ENCODE measurements at regions not wholly inside any gene's neighbourhood (a gene's known extent, or its start where the extent isn't known, plus 50 kb on each side); places are given as distances from the start of the nearest gene placed in this dataset.
"Not testable (repeated sequence)": the region's sequence is repeated elsewhere in the genome, so short reads cannot be mapped to it uniquely, and the experiment has no call there.

DNA sequence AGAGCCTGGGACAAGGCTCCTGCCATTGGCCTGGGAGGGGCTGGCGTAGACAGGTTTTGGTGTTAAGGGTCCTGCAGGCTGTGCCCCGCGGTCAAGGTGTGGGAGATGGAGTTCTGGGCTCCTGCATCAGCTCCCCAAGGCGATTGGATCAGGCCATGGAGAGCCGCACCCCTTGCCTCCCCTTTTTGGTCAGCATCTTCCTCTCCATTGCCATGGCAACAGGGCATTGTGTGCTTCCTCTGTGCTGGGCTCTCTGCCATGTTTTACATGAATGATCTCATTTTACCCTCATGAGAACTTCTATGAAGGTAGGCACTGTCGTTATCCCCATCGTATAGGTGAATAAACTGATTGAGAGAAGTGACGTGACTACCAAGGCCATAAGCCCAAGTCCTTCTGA lies 344.3 kb upstream of the CLINT1 start:
- Histone ChIP-seq H3K27ac (no peak overlapping the region), H3K36me3 (no peaks in the 10 kb centered on the region), H3K9me3 (replicated peaks) (no peaks in the 10 kb centered on the region), H3K4me3 (no peak overlapping the region), H3K4me1 (replicated peaks) (no peaks in the 10 kb centered on the region), H3K27me3 (replicated peaks) (no peaks in the 10 kb centered on the region)
- no peak for DNase-seq (ENCODE audit: low read depth in 1 of 2, low spot score in 2 of 2)

DNA sequence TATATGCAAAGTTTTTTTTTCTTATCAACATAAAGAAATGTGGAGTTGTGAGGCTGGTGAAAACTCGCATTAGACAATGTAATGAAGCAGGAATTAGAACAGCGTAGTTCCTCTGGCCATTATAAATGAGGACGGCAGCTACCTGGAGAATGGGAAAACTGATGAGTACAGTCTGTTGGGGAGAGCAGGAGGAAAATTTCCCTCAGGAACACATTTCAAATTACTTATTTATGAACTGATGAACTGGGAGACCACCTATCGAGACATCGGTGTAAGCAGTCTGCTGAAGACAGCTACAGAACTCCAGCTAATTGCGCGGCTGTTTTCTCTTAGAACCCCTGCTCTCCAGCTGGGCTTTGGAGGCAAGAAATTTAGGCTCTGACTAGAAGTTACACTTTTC lies 343.9 kb upstream of the CLINT1 start:
- Histone ChIP-seq H3K4me1 (replicated peaks) (no peaks in the 10 kb centered on the region), H3K27ac (no peak overlapping the region), H3K9me3 (replicated peaks) (no peaks in the 10 kb centered on the region), H3K4me3 (no peak overlapping the region), H3K36me3 (no peaks in the 10 kb centered on the region), H3K27me3 (replicated peaks) (no peaks in the 10 kb centered on the region)
- DNase-seq (ENCODE audit: low read depth in 1 of 2, low spot score in 2 of 2): no peak

DNA sequence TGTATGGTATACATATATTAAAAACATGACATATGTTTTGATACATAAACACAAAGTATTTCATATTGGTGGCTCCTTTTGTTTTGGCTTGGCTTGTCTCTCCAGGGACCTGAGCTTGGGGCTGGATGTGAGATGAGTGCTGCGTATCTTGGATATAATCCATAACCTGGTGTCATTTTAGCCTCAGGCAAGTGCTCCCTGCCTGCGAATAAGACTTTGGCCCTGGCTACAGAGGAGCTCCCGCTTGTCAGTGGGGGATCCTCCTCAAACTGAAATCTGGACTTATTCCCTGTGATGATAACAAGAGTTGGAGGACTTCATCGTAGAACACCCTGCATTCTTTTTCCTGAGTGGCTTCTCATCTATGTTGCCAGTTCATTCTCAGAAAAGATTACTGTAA lies 341.7 kb upstream of the CLINT1 start:
- DNase-seq (ENCODE audit: low read depth in 1 of 2, low spot score in 2 of 2): no peak
- Histone ChIP-seq H3K9me3 (replicated peaks) (no peaks in the 10 kb centered on the region), H3K4me1 (replicated peaks) (no peaks in the 10 kb centered on the region), H3K36me3 (no peaks in the 10 kb centered on the region), H3K27me3 (replicated peaks) (no peaks in the 10 kb centered on the region), H3K27ac (no peak overlapping the region), H3K4me3 (no peak overlapping the region)

DNA sequence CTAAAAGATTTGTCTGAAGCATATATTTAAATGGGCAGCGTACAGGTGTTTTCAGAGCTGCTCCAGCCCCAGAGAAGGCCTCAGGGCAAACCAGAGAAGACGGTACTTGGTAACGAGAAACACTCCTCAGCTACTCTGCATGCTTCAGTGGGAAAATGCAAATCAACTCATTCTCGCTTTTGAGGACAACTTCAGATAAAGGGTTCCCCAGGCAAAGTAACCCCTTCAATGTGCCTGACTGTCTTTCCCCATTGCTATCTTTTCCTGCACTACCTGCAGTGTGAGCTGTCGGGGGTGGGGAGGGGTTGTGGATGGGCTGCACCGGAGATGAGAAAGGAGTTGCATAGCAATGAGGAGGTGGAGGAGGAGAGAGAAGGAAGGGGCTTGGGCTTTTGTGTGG lies 339.7 kb upstream of the CLINT1 start:
- no peaks in the 10 kb centered on the region for H3K4me1 ChIP-seq (replicated peaks)
- H3K27me3 ChIP-seq (replicated peaks): no peaks in the 10 kb centered on the region
- no peaks in the 10 kb centered on the region for H3K9me3 ChIP-seq (replicated peaks)
- DNase-seq (ENCODE audit: low read depth in 1 of 2, low spot score in 2 of 2): no peak
- no peak overlapping the region for H3K4me3 ChIP-seq
- H3K27ac ChIP-seq: no peak overlapping the region
- no peaks in the 10 kb centered on the region for H3K36me3 ChIP-seq

DNA sequence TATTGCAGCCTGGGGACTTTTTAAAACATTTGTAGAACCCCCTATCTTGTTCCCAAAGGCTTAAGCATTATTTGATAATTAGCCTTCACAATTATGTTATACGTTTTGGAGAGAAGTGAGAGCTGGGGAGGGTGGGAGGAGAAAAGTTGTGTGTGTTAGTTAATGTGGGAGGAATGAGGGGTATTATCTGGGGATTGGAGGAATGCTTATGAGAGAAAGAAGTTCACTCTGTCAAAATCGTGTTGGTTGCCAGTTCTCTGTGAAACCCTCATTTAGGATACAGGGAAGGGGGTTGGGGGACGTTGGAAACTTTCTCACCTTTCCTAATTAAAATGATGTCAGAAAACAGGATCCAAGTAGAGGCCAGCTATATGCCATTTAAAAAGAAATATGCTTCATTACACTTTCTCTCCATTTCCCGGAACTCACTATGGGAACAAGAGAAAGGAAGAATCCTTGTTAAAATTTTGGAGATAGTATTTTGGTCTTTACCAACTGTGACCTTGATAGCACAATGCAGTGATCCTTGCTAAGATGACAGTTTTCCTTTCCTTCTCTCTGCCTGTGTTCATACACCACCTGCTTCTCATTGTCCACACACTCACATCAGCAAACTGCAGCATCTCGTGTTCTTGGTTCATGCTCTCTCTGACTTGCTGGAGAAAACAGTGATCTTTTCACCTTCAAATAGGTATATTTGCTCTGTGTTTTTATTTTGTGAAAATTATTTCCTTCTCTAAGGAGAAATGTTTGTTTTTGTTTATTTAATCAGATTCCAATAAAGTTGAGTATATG lies 336.7 kb upstream of the CLINT1 start:
- H3K4me1 ChIP-seq (replicated peaks): no peaks in the 10 kb centered on the region
- no peak overlapping the region for H3K4me3 ChIP-seq
- H3K36me3 ChIP-seq: no peaks in the 10 kb centered on the region
- DNase-seq (ENCODE audit: low read depth in 1 of 2, low spot score in 2 of 2): no peak
- peaks cover 6% of the 10 kb centered on the region; the same call in 1 of the 2 replicates for H3K9me3 ChIP-seq (replicated peaks)
- no peaks in the 10 kb centered on the region for H3K27me3 ChIP-seq (replicated peaks)
- H3K27ac ChIP-seq: no peak overlapping the region

DNA sequence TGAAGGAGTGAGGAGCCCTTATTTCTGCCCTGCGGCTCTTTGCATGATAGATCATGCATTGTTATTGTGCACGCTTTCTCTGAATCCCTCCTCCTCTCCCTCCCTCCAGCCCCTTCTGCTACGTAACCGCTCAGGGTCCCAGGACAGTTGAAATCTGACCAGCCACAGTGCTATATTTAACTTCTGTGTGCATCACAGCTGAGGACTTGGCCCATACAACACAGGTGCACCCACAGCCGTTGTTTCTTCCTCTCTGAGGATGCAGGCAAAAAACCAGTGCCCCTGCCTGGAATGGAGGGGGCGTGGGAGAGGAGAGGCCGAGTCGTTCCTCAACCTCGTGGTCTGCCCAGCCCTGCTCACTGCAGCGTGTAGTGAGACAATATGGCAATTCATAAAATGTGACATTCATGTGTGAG lies 335.6 kb upstream of the CLINT1 start:
- Histone ChIP-seq H3K36me3 (no peaks in the 10 kb centered on the region), H3K4me1 (replicated peaks) (no peaks in the 10 kb centered on the region), H3K27ac (no peak overlapping the region), H3K27me3 (replicated peaks) (no peaks in the 10 kb centered on the region), H3K9me3 (replicated peaks) (peaks cover 6% of the 10 kb centered on the region; the same call in 1 of the 2 replicates), H3K4me3 (no peak overlapping the region)
- no peak for DNase-seq (ENCODE audit: low read depth in 1 of 2, low spot score in 2 of 2)

GRCh38 chr5:158193395-158193794 lies 334.4 kb upstream of the CLINT1 start:
- H3K4me3 ChIP-seq; H3K36me3 ChIP-seq; H3K4me1 ChIP-seq (replicated peaks); H3K9me3 ChIP-seq (replicated peaks); DNase-seq (ENCODE audit: low read depth in 1 of 2, low spot score in 2 of 2); H3K27me3 ChIP-seq (replicated peaks); H3K27ac ChIP-seq: not testable (repeated sequence)

DNA sequence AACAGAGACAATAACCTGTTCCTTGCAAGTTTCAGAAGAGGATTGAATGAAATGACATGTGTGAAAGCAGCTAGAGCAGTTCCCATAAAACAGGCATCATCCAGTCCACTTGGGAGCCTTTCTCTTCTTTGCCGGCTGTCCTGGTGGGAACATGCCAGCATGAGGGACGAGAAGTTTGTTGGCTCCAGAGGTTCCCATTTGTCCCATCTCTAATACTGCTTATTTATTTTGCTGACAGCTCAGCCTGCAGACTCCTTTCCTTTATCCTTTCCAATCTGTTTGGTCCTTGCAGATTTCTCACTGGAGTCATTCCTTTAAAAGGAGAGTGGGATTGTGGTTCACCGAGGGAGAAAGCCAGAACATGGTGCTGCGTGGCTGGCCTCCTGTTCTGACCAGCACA lies 321.5 kb upstream of the CLINT1 start:
- Histone ChIP-seq H3K27me3 (replicated peaks) (no peaks in the 10 kb centered on the region), H3K9me3 (replicated peaks) (no peaks in the 10 kb centered on the region), H3K4me1 (replicated peaks) (peaks cover 14% of the 10 kb centered on the region), H3K36me3 (no peaks in the 10 kb centered on the region), H3K27ac (no peak overlapping the region), H3K4me3 (no peak overlapping the region)
- no peak for DNase-seq (ENCODE audit: low read depth in 1 of 2, low spot score in 2 of 2)

DNA sequence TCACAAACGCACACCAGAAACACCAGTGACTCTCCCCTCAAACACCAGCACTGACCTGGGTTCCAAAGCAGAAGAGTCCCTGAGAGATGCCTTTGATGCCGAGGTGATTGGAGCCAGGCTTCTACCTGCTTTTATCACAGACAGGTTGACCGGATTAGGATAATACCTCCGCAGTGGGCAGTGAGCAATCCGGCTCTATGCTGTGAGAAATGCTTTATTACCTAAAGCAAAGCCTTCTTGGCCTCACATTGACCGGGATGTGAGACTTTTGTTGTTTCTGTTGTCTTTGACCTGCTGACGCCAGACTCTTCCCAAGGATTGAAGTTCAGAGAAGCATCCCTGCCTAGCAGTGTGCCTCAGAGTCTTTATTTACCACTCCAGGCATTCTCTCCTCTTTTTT lies 320.3 kb upstream of the CLINT1 start:
- no peaks in the 10 kb centered on the region for H3K9me3 ChIP-seq (replicated peaks)
- H3K27ac ChIP-seq: no peak overlapping the region
- no peak overlapping the region for H3K4me3 ChIP-seq
- H3K27me3 ChIP-seq (replicated peaks): no peaks in the 10 kb centered on the region
- no peak for DNase-seq (ENCODE audit: low read depth in 1 of 2, low spot score in 2 of 2)
- peaks cover 18% of the 10 kb centered on the region for H3K4me1 ChIP-seq (replicated peaks)
- no peaks in the 10 kb centered on the region for H3K36me3 ChIP-seq

DNA sequence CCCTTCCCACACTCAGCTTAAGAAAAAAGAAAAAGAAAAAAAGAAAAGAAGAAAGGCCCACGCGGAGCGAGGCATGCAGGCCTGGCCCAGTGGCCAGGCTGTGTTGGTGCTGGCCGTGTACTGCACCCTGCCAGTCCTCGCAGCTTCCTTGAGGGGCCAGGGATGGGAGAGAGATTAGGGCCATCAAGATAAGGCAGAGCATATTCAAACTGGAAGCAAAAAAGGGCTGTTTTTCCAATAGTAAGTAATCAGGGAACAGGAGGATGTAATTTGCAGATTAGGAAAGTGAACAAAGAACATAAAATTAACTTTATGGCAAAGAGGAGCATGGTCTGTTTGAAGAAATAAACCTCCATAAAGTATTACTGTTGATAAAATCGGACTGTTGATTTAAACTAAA lies 319.6 kb upstream of the CLINT1 start:
- Histone ChIP-seq H3K36me3 (no peaks in the 10 kb centered on the region), H3K9me3 (replicated peaks) (no peaks in the 10 kb centered on the region), H3K27ac (no peak overlapping the region), H3K27me3 (replicated peaks) (no peaks in the 10 kb centered on the region), H3K4me3 (no peak overlapping the region), H3K4me1 (replicated peaks) (peaks cover 18% of the 10 kb centered on the region)
- no peak for DNase-seq (ENCODE audit: low read depth in 1 of 2, low spot score in 2 of 2)

DNA sequence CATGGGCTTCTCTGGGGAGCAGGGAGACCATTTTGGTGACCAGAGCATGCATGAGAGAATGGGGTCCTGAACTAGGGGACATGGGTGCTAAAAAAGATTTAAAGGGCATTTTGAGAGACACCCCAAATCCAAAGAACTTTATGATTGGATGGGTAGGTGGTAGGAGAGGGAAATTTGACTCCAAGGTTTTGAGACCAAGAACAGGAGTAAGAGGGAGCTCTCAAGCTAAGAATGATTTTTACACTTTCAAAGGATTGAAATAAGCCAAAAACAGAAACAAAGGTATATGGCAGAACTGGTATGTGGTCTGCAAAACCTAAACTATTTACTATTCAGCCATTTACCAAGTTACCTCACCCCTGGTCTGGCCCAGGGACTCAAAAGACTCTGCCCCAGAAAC lies 318.2 kb upstream of the CLINT1 start:
- H3K36me3 ChIP-seq: no peaks in the 10 kb centered on the region
- H3K27me3 ChIP-seq (replicated peaks): no peaks in the 10 kb centered on the region
- peaks cover 18% of the 10 kb centered on the region for H3K4me1 ChIP-seq (replicated peaks)
- no peak overlapping the region for H3K27ac ChIP-seq
- H3K9me3 ChIP-seq (replicated peaks): no peaks in the 10 kb centered on the region
- no peak for DNase-seq (ENCODE audit: low read depth in 1 of 2, low spot score in 2 of 2)
- no peak overlapping the region for H3K4me3 ChIP-seq

DNA sequence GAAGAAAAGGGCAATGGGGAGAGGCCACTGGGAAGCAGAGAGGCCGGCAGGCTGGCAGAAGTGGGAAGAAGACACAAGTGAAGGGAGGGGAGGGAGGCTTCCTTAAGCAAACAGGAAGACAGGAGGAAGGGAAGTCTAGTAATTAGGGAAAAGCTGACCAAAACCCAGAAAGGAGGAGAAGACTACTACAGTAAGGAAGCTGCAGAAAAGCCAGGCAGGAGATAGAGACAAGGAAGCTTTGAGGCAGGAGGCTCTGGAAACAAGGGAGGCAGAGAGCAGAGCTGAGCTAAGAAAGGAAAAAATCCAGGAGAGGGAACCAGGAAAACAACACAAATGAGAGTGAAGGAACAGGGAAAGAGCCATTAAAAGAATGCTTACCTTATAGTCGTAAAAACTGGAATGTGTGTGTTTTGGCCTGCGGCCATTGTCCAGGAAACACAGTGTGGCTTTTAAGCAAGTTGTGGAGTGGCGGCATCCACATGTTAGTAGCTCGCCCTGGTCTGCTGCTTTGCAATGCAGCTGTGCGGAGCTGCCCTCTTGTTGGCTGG lies 317.1 kb upstream of the CLINT1 start:
- Histone ChIP-seq H3K36me3 (no peaks in the 10 kb centered on the region), H3K27me3 (replicated peaks) (no peaks in the 10 kb centered on the region), H3K27ac (no peak overlapping the region), H3K4me3 (no peak overlapping the region), H3K9me3 (replicated peaks) (no peaks in the 10 kb centered on the region), H3K4me1 (replicated peaks) (peaks cover 18% of the 10 kb centered on the region)
- DNase-seq (ENCODE audit: low read depth in 1 of 2, low spot score in 2 of 2): peak; percentile 66 to 74

GRCh38 chr5:158174918-158175851 lies 316.2 kb upstream of the CLINT1 start:
- H3K27ac ChIP-seq: no peak overlapping the region
- H3K36me3 ChIP-seq: no peaks in the 10 kb centered on the region
- H3K27me3 ChIP-seq (replicated peaks): no peaks in the 10 kb centered on the region
- H3K9me3 ChIP-seq (replicated peaks): no peaks in the 10 kb centered on the region
- peak; percentile 80 to 83 for DNase-seq (ENCODE audit: low read depth in 1 of 2, low spot score in 2 of 2)
- H3K4me1 ChIP-seq (replicated peaks): peaks cover 18% of the 10 kb centered on the region
- H3K4me3 ChIP-seq: no peak overlapping the region

DNA sequence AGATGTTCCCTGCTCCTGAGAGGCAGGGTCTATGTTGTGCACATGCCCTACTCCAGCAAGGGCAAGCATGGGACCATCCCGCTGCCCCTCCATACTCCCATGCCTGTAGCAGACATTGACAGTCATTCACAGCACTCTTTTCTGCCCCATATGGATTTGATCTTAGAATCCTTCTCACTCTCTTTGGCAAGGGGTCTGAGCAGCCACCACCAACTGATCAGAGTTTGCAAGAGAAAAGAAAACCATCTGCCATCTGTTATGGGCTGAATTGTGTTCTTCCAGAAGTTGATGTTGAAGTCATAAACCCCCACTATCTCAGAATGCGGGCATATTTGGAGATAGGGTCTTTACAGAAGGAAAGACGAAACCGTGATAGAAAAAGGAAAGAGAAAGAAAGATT lies 315.1 kb upstream of the CLINT1 start:
- no peaks in the 10 kb centered on the region for H3K27me3 ChIP-seq (replicated peaks)
- no peaks in the 10 kb centered on the region for H3K36me3 ChIP-seq
- no peak overlapping the region for H3K4me3 ChIP-seq
- H3K4me1 ChIP-seq (replicated peaks): peaks cover 18% of the 10 kb centered on the region
- no peaks in the 10 kb centered on the region for H3K9me3 ChIP-seq (replicated peaks)
- no peak for DNase-seq (ENCODE audit: low read depth in 1 of 2, low spot score in 2 of 2)
- no peak overlapping the region for H3K27ac ChIP-seq

Measured in SJSA1 (cell line).